ENCODE measurements at regions not wholly inside any gene's neighbourhood (a gene's known extent, or its start where the extent isn't known, plus 50 kb on each side); places are given as distances from the start of the nearest gene placed in this dataset.
"Not testable (repeated sequence)": the region's sequence is repeated elsewhere in the genome, so short reads cannot be mapped to it uniquely, and the experiment has no call there.

GRCh38 chr2:58432491-58433170, 191.5 kb upstream of the FANCL start:
- no peak for DNase-seq

GRCh38 chr2:58429014-58429875, 188.1 kb upstream of the FANCL start:
- no peak for DNase-seq

- DNase-seq: peak; percentile 25
These were observed 187.2 kb upstream of the FANCL start for GRCh38 chr2:58428096-58429013.

- no peak for DNase-seq
These were observed 186.5 kb upstream of the FANCL start for GRCh38 chr2:58427572-58428095.

GRCh38 chr2:58425368-58425767, 184.2 kb upstream of the FANCL start:
- no peak for DNase-seq

GRCh38 chr2:58419983-58420382, 178.9 kb upstream of the FANCL start:
- no peak for DNase-seq

GRCh38 chr2:58416696-58417095, 175.6 kb upstream of the FANCL start:
- DNase-seq: no peak

GRCh38 chr2:58414506-58414905, 173.4 kb upstream of the FANCL start:
- no peak for DNase-seq

GRCh38 chr2:58410549-58410948, 169.4 kb upstream of the FANCL start:
- DNase-seq: no peak

GRCh38 chr2:58407487-58407886, 166.4 kb upstream of the FANCL start:
- DNase-seq: no peak

GRCh38 chr2:58405341-58405740, 164.2 kb upstream of the FANCL start:
- no peak for DNase-seq

- DNase-seq: no peak
These were observed 160.8 kb upstream of the FANCL start for GRCh38 chr2:58401936-58402335.

- no peak for DNase-seq
These were observed 157.3 kb upstream of the FANCL start for GRCh38 chr2:58398406-58398805.

- no peak for DNase-seq
These were observed 146.6 kb upstream of the FANCL start for GRCh38 chr2:58387701-58388100.

GRCh38 chr2:58386904-58387303, 145.8 kb upstream of the FANCL start:
- DNase-seq: not testable (repeated sequence)

- DNase-seq: no peak
These were observed 137.0 kb upstream of the FANCL start for GRCh38 chr2:58378152-58378551.

- no peak for DNase-seq
These were observed 136.1 kb upstream of the FANCL start for GRCh38 chr2:58377181-58377580.

GRCh38 chr2:58376592-58376991, 135.5 kb upstream of the FANCL start:
- DNase-seq: no peak

- no peak for DNase-seq
These were observed 128.5 kb upstream of the FANCL start for GRCh38 chr2:58369594-58369993.

GRCh38 chr2:58364098-58364497, 123.0 kb upstream of the FANCL start:
- DNase-seq: no peak

- no peak for DNase-seq
These were observed 116.9 kb upstream of the FANCL start for GRCh38 chr2:58358026-58358425.

- no peak for DNase-seq
These were observed 116.4 kb upstream of the FANCL start for GRCh38 chr2:58357521-58357920.

GRCh38 chr2:58354230-58354629, 113.1 kb upstream of the FANCL start:
- DNase-seq: no peak

All from DMS153 (cell line).